OCI-M1 (cell line): ENCODE measurements at regions not wholly inside any gene's neighbourhood (a gene's known extent, or its start where the extent isn't known, plus 50 kb on each side); places are given as distances from the start of the nearest gene placed in this dataset.
"Not testable (repeated sequence)": the region's sequence is repeated elsewhere in the genome, so short reads cannot be mapped to it uniquely, and the experiment has no call there.

Experiments
- DNase-seq: peaks from one replicate; lab custom pipeline; 2025; lab: John Stamatoyannopoulos, UW

- no peak for DNase-seq
Observed at GRCh38 chr5:77869116-77869798, 93.1 kb upstream of the TBCA start.

- DNase-seq: peak; percentile 41
Observed at GRCh38 chr5:77867914-77868313, 91.8 kb upstream of the TBCA start.

GRCh38 chr5:77867194-77867691, 91.1 kb upstream of the TBCA start:
- peak; percentile 88 for DNase-seq

- no peak for DNase-seq
Observed at GRCh38 chr5:77866198-77866597, 90.1 kb upstream of the TBCA start.

GRCh38 chr5:77864997-77865396, 88.9 kb upstream of the TBCA start:
- DNase-seq: no peak

- no peak for DNase-seq
Observed at GRCh38 chr5:77863181-77863580, 87.0 kb upstream of the TBCA start.

- no peak for DNase-seq
Observed at GRCh38 chr5:77861576-77861975, 85.4 kb upstream of the TBCA start.

- no peak for DNase-seq
Observed at GRCh38 chr5:77859306-77859705, 83.2 kb upstream of the TBCA start.

GRCh38 chr5:77858678-77859077, 82.5 kb upstream of the TBCA start:
- DNase-seq: not testable (repeated sequence)

GRCh38 chr5:77855369-77855768, 79.2 kb upstream of the TBCA start:
- DNase-seq: no peak

GRCh38 chr5:77853353-77853907, 77.3 kb upstream of the TBCA start:
- DNase-seq: peak; percentile 19

GRCh38 chr5:77852514-77853352, 76.6 kb upstream of the TBCA start:
- peak; percentile 42 for DNase-seq

- DNase-seq: no peak
Observed at GRCh38 chr5:77852068-77852513, 76.0 kb upstream of the TBCA start.

- no peak for DNase-seq
Observed at GRCh38 chr5:77851176-77852067, 75.3 kb upstream of the TBCA start.

- DNase-seq: no peak
Observed at GRCh38 chr5:77850536-77851175, 74.5 kb upstream of the TBCA start.

- no peak for DNase-seq
Observed at GRCh38 chr5:77849308-77849900, 73.3 kb upstream of the TBCA start.

GRCh38 chr5:77847814-77848290, 71.7 kb upstream of the TBCA start:
- no peak for DNase-seq

GRCh38 chr5:77847129-77847460, 71.0 kb upstream of the TBCA start:
- no peak for DNase-seq

- no peak for DNase-seq
Observed at GRCh38 chr5:77846422-77847128, 70.4 kb upstream of the TBCA start.

- no peak for DNase-seq
Observed at GRCh38 chr5:77845324-77845646, 69.1 kb upstream of the TBCA start.
